Caco-2 (cell line): ENCODE measurements at regions not wholly inside any gene's neighbourhood (a gene's known extent, or its start where the extent isn't known, plus 50 kb on each side); places are given as distances from the start of the nearest gene placed in this dataset.

Experiments used
- BruUV-seq: library from RNA; stranded (reverse); fragments of 400-500 nt; replicated peaks from 2 replicates; lab custom pipeline; 2021; lab: Mats Ljungman, UMichigan
- CTCF ChIA-PET: fragments of 300-600 bp; sonication (Branson Sonifier 250); formaldehyde crosslinking; loops from one replicate; lab custom pipeline; 2022; ENCODE audit warnings: antibody characterized with exemption; lab: Charles Lee
- POLR2A ChIA-PET: fragments of 300-600 bp; sonication (Branson Sonifier 250); formaldehyde crosslinking; loops from one replicate; lab custom pipeline; 2022; ENCODE audit warnings: antibody characterized with exemption; lab: Charles Lee
- DNase-seq, 2 experiments: peaks; one replicate each; pipeline versions ENCODE4 v3.0.0 to v3.0.0-alpha.2; 2020 to 2022
- H3K27me3 ChIP-seq: replicated peaks from 2 replicates; pipeline ENCODE4 v1.6.0; 2011; ENCODE audit warnings: low read length; ENCODE audit not compliant: control insufficient read depth, insufficient read depth
- H3K36me3 ChIP-seq: 2 replicates; pipeline ENCODE4 v1.5.1; 2011; ENCODE audit warnings: low read length; ENCODE audit not compliant: control insufficient read depth, insufficient read depth
- H3K4me1 ChIP-seq: fragments of 250-450 bp; sonication (Bioruptor Pico); 2 replicates; pipeline ENCODE4 v1.5.1; 2020; ENCODE audit warnings: mild to moderate bottlenecking
- H3K4me3 ChIP-seq: 2 replicates; pipeline ENCODE4 v1.5.1; 2011; ENCODE audit warnings: low read depth, mild to moderate bottlenecking, control low read depth, low read length
- H3K9me3 ChIP-seq: fragments of 250-450 bp; sonication (Bioruptor Pico); 2 replicates; pipeline ENCODE4 v1.5.1; 2020; ENCODE audit warnings: mild to moderate bottlenecking, moderate library complexity
- H3K27ac Mint-ChIP-seq: one replicate; pipeline ENCODE4 v1.8.0; 2022; ENCODE audit warnings: mixed read lengths; ENCODE audit not compliant: unreplicated experiment
- H3K27me3 Mint-ChIP-seq: one replicate; pipeline ENCODE4 v1.8.0; 2022; ENCODE audit warnings: mixed read lengths; ENCODE audit not compliant: insufficient read depth, unreplicated experiment
- H3K36me3 Mint-ChIP-seq: one replicate; pipeline ENCODE4 v1.8.0; 2022; ENCODE audit warnings: mild to moderate bottlenecking, mixed read lengths; ENCODE audit not compliant: insufficient read depth, unreplicated experiment
- H3K4me1 Mint-ChIP-seq: one replicate; pipeline ENCODE4 v1.8.0; 2022; ENCODE audit warnings: low read depth, mixed read lengths; ENCODE audit not compliant: unreplicated experiment
- H3K4me3 Mint-ChIP-seq: one replicate; pipeline ENCODE4 v1.8.0; 2022; ENCODE audit warnings: mild to moderate bottlenecking, moderate library complexity, mixed read lengths; ENCODE audit not compliant: unreplicated experiment
- H3K9me3 Mint-ChIP-seq: one replicate; pipeline ENCODE4 v1.8.0; 2022; ENCODE audit warnings: mixed read lengths; ENCODE audit not compliant: unreplicated experiment
- CTCF ChIP-seq, 2 experiments: fragments of 200-600 bp in 1 of 2; IDR thresholded peaks; 1 replicate in 1 of 2; 2 replicates in 1 of 2; pipeline versions ENCODE4 v1.5.1 to v1.8.0; 2011 to 2022; ENCODE audit warnings: antibody characterized with exemption in 1 of 2, control low read depth in 1 of 2, inconsistent platforms in 1 of 2, low read depth in 1 of 2, low read length in 1 of 2, mild to moderate bottlenecking in 1 of 2, moderate library complexity in 1 of 2; ENCODE audit not compliant: insufficient read depth in 1 of 2, severe bottlenecking in 1 of 2, unreplicated experiment in 1 of 2
- intact Hi-C: fragments of 100-400 bp; cut with micrococcal nuclease; formaldehyde crosslinking; loops from one replicate; pipeline ENCODE4 v1.10.0; 2022; ENCODE audit not compliant: unreplicated experiment

GRCh38 chr2:80786584-80786983 is 482.0 kb upstream of the LRRTM1 start:
- no peaks in the 10 kb centered on the region for H3K9me3 Mint-ChIP-seq
- Histone ChIP-seq H3K4me3 (no peak overlapping the region), H3K4me1 (no peaks in the 10 kb centered on the region), H3K9me3 (no peaks in the 10 kb centered on the region), H3K27me3 (no peaks in the 10 kb centered on the region), H3K36me3 (no peaks in the 10 kb centered on the region)
- POLR2A ChIA-PET, result no interaction called here
- DNase-seq, result no peak
- no peaks in the 10 kb centered on the region for H3K4me1 Mint-ChIP-seq
- BruUV-seq, result no TSS peak
- H3K27me3 Mint-ChIP-seq, result peaks cover 3% of the 10 kb centered on the region
- intact Hi-C loops, result no loop called here
- no peak overlapping the region for H3K27ac Mint-ChIP-seq
- CTCF ChIA-PET, result no interaction called here
- H3K36me3 Mint-ChIP-seq, result no peaks in the 10 kb centered on the region
- no peak overlapping the region for H3K4me3 Mint-ChIP-seq
- TF ChIP-seq CTCF (IDR thresholded peaks at IDR 0.05; ENCODE audit: insufficient read depth in 1 of 2, low read depth in 1 of 2, low read length in 1 of 2, severe bottlenecking in 1 of 2, unreplicated experiment in 1 of 2), result no peak

GRCh38 chr2:80778704-80779103 is 474.2 kb upstream of the LRRTM1 start:
- intact Hi-C loops, result no loop called here
- no peaks in the 10 kb centered on the region for H3K9me3 ChIP-seq
- Mint-ChIP-seq H3K9me3 (no peaks in the 10 kb centered on the region), H3K27ac (no peak overlapping the region), H3K4me1 (no peaks in the 10 kb centered on the region), H3K27me3 (peaks cover 7% of the 10 kb centered on the region), H3K36me3 (no peaks in the 10 kb centered on the region), H3K4me3 (no peak overlapping the region)
- no TSS peak for BruUV-seq
- no peaks in the 10 kb centered on the region for H3K4me1 ChIP-seq
- POLR2A ChIA-PET, result no interaction called here
- no peaks in the 10 kb centered on the region for H3K27me3 ChIP-seq
- CTCF ChIA-PET, result no interaction called here
- DNase-seq, result no peak
- TF ChIP-seq CTCF (IDR thresholded peaks at IDR 0.05; ENCODE audit: insufficient read depth in 1 of 2, low read depth in 1 of 2, low read length in 1 of 2, severe bottlenecking in 1 of 2, unreplicated experiment in 1 of 2), result no peak
- H3K4me3 ChIP-seq, result no peak overlapping the region
- H3K36me3 ChIP-seq, result no peaks in the 10 kb centered on the region

GRCh38 chr2:80748592-80748991 is 444.0 kb upstream of the LRRTM1 start:
- no peak for TF ChIP-seq CTCF (IDR thresholded peaks at IDR 0.05; ENCODE audit: insufficient read depth in 1 of 2, low read depth in 1 of 2, low read length in 1 of 2, severe bottlenecking in 1 of 2, unreplicated experiment in 1 of 2)

More at GRCh38 chr2:80748592-80748991, 444.0 kb upstream of the LRRTM1 start:
- no peak overlapping the region for H3K4me3 Mint-ChIP-seq
- H3K4me1 ChIP-seq, result no peaks in the 10 kb centered on the region
- H3K9me3 Mint-ChIP-seq, result peaks cover 8% of the 10 kb centered on the region
- CTCF ChIA-PET, result no interaction called here
- POLR2A ChIA-PET, result no interaction called here
- no peaks in the 10 kb centered on the region for H3K9me3 ChIP-seq
- no peaks in the 10 kb centered on the region for H3K36me3 ChIP-seq
- H3K36me3 Mint-ChIP-seq, result no peaks in the 10 kb centered on the region
- no peaks in the 10 kb centered on the region for H3K27me3 Mint-ChIP-seq
- BruUV-seq, result no TSS peak
- no peak overlapping the region for H3K4me3 ChIP-seq
- intact Hi-C loops, result no loop called here
- H3K27ac Mint-ChIP-seq, result no peak overlapping the region
- no peaks in the 10 kb centered on the region for H3K27me3 ChIP-seq
- no peak for DNase-seq
- H3K4me1 Mint-ChIP-seq, result no peaks in the 10 kb centered on the region
